GM12875 (cell line): ENCODE measurements at regions not wholly inside any gene's neighbourhood (a gene's known extent, or its start where the extent isn't known, plus 50 kb on each side); places are given as distances from the start of the nearest gene placed in this dataset.

Source experiments
- H3K4me3 ChIP-seq: one replicate; pipeline ENCODE4 v1.5.1; 2011; ENCODE audit warnings: low read depth, low read length, control low read depth
- CTCF ChIP-seq: IDR thresholded peaks from 2 replicates; pipeline ENCODE4 v1.5.1; 2011; ENCODE audit warnings: low read depth, mild to moderate bottlenecking, control low read depth, inconsistent platforms, low read length, moderate library complexity, borderline replicate concordance; ENCODE audit not compliant: insufficient read depth

- no peak overlapping the region for H3K4me3 ChIP-seq
- TF ChIP-seq CTCF, result no peak
These were observed 130.0 kb upstream of the HDAC4 start for GRCh38 chr2:239530749-239531316.

DNA sequence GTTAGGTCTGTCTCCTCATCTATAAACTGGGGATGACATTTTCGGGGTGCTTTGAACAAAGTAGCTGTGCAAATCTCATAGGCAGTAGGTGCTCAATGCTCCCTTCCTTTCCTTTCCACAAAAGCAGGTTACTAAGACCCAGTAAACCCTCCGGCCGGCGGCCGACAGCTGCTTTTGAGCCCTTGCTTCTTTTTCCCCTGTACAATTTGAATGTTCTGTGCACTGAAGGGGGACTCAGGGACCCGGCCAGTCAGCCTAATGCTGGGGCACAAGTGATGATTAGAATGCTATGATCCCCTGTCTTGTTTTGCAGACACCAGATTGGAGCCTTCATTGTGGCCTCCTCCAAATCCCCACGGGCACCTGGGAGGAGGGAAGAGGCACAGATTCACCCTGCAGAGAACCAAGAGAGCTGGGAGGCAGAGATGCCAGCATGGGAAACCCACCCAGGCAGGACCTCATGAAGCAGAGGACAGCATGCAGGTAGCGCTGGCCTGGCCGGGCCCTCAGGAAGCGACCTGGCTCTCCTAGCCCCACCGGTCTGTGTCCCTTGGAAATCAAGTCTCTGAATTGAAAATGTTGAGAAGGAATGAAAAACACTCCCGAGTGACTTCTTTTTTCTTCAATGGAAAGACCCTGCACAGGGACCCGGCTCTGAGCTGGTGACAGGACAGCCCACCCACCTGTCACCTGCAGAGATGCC lies 128.6 kb upstream of the HDAC4 start:
- TF ChIP-seq CTCF, result no peak
- no peak overlapping the region for H3K4me3 ChIP-seq

GRCh38 chr2:239528883-239529282 lies 128.1 kb upstream of the HDAC4 start:
- no peak for TF ChIP-seq CTCF
- H3K4me3 ChIP-seq, result no peak overlapping the region

GRCh38 chr2:239528146-239528545 lies 127.3 kb upstream of the HDAC4 start:
- TF ChIP-seq CTCF, result no peak
- no peak overlapping the region for H3K4me3 ChIP-seq

DNA sequence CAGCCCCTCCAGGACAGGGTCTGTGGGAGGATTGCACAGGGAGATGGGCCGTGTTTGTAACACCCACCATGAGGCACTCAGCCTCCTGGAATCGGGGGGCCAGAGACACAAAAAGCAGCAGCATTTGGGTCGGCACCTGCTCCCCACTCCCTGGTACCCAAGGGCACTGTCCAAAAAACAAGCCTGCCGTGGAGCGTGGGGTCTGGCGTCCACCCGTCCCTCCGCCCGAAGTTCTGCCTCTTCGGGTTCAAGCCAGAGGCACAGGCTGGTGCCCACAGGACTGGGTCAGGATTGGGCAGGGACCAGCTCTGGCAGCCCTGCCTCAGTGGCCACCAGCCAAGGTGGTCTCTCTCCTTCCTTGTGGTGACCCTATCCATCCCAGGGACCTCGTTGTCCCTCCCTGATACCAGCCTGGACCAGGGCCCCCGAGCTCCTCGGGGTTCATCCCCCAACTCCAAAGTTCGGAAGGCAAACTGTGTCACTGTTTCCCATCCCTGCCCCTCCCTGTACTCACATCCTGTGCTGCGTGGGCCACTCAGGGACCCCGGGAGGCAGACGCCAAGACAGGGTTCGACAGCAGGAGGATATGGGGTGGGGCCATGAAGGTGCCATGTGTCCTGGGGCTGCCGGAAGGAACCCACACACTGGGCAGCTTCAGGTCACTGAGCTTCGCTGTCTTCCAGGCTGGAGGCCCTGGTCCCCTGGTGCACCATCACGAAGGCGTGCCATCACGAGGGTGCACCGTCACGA lies 126.0 kb upstream of the HDAC4 start:
- TF ChIP-seq CTCF, result no peak
- no peak overlapping the region for H3K4me3 ChIP-seq

DNA sequence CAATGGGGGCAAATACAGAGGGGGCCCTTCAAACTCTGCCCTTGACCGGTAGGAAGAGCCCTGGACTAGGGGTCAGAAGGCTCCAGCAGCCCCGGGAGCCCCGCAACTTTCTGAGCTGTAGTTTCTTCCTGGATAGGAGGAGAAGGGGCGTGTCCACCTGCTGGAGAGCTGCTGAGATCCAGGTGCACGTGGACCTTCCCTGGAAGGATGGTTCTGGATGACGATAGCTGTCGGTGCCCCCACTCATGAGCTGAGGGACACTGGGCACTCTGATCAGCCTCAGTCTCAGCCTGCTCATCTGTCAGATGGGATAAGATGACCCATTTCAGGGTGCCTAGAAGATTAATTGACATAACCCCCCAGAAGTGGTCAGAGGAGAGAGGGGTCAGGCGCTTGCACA lies 125.2 kb upstream of the HDAC4 start:
- no peak for TF ChIP-seq CTCF
- no peak overlapping the region for H3K4me3 ChIP-seq
